ENCODE measurements at regions not wholly inside any gene's neighbourhood (a gene's known extent, or its start where the extent isn't known, plus 50 kb on each side); places are given as distances from the start of the nearest gene placed in this dataset.

DNA sequence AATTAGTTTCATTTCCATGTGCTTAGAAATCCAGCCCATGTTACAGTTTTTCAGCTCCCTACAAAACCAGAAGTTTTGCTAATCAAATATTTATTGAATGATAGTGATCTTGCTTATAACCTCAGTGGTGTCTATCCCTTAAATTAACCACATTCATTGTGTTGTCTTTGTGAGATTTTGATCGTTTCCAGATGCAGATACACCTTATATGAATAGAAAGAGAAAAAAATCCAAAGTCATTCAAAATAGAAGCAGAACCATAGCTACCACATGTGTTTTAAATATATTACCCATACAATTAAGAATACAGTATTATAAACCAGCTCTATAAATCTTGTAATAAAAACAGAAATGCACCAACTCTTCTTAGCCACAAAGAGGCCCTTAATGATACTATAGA, 60.6 kb upstream of the RREB1 start (continued):
- TF ChIP-seq, protein P1, sequence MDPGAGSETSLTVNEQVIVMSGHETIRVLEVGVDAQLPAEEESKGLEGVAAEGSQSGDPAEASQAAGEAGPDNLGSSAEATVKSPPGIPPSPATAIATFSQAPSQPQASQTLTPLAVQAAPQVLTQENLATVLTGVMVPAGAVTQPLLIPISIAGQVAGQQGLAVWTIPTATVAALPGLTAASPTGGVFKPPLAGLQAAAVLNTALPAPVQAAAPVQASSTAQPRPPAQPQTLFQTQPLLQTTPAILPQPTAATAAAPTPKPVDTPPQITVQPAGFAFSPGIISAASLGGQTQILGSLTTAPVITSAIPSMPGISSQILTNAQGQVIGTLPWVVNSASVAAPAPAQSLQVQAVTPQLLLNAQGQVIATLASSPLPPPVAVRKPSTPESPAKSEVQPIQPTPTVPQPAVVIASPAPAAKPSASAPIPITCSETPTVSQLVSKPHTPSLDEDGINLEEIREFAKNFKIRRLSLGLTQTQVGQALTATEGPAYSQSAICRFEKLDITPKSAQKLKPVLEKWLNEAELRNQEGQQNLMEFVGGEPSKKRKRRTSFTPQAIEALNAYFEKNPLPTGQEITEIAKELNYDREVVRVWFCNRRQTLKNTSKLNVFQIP (CRISPR knock-in tag; IDR thresholded peaks at IDR 0.05; ENCODE audit: borderline replicate concordance, low read depth), result no peak

DNA sequence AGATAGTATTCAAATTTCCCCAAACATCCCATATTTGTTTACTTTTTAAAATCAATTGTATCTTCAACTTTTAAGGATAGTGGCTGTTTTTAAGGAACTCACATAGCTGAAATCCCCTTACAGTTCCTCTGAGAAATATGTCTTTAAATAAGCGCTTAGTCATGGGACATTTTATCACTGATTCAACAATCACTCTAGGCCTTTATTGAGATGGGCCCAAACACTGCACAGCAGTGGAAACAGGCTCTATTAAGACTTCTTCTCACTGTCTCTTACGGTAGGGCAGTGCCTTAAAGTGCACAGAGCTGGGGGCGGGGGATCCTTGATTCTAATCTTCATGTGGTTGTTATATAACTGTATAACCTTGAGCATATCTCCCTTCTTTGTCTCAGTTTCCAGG, 59.8 kb upstream of the RREB1 start:
- no peak for ATAC-seq
- TF ChIP-seq ZNF565 (CRISPR knock-in tag; conservative IDR thresholded peaks at IDR 0.05; ENCODE audit: low read depth) (no peak), TOX (CRISPR knock-in tag; IDR thresholded peaks at IDR 0.05; ENCODE audit: borderline replicate concordance) (no peak), TCF4 (CRISPR knock-in tag; IDR thresholded peaks at IDR 0.05; ENCODE audit: borderline replicate concordance) (no peak), PPARA (CRISPR knock-in tag; IDR thresholded peaks at IDR 0.05; ENCODE audit: borderline replicate concordance) (no peak), ARNTL (CRISPR knock-in tag; IDR thresholded peaks at IDR 0.05; ENCODE audit: borderline replicate concordance, low read depth) (no peak), CSDC2 (CRISPR knock-in tag; IDR thresholded peaks at IDR 0.05) (no peak), ESRRG (CRISPR knock-in tag; IDR thresholded peaks at IDR 0.05) (no peak), BACH2 (CRISPR knock-in tag; IDR thresholded peaks at IDR 0.05; ENCODE audit: borderline replicate concordance) (no peak), RARB (CRISPR knock-in tag; IDR thresholded peaks at IDR 0.05) (no peak), ZNF8 (CRISPR knock-in tag; IDR thresholded peaks at IDR 0.05) (no peak), ZFP30 (CRISPR knock-in tag; IDR thresholded peaks at IDR 0.05) (no peak), ZC3H10 (CRISPR knock-in tag; IDR thresholded peaks at IDR 0.05) (no peak), OSR1 (CRISPR knock-in tag; IDR thresholded peaks at IDR 0.05) (no peak), ISL1 (CRISPR knock-in tag; IDR thresholded peaks at IDR 0.05) (no peak), ZNF70 (CRISPR knock-in tag; IDR thresholded peaks at IDR 0.05) (no peak), ZFP3 (CRISPR knock-in tag; IDR thresholded peaks at IDR 0.05) (no peak)
- TF ChIP-seq, protein P2, sequence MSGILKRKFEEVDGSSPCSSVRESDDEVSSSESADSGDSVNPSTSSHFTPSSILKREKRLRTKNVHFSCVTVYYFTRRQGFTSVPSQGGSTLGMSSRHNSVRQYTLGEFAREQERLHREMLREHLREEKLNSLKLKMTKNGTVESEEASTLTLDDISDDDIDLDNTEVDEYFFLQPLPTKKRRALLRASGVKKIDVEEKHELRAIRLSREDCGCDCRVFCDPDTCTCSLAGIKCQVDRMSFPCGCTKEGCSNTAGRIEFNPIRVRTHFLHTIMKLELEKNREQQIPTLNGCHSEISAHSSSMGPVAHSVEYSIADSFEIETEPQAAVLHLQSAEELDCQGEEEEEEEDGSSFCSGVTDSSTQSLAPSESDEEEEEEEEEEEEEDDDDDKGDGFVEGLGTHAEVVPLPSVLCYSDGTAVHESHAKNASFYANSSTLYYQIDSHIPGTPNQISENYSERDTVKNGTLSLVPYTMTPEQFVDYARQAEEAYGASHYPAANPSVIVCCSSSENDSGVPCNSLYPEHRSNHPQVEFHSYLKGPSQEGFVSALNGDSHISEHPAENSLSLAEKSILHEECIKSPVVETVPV (CRISPR knock-in tag; IDR thresholded peaks at IDR 0.05), result no peak
- TF ChIP-seq, protein P1 (CRISPR knock-in tag; IDR thresholded peaks at IDR 0.05; ENCODE audit: borderline replicate concordance, low read depth), result no peak
- TF ChIP-seq, protein P3, sequence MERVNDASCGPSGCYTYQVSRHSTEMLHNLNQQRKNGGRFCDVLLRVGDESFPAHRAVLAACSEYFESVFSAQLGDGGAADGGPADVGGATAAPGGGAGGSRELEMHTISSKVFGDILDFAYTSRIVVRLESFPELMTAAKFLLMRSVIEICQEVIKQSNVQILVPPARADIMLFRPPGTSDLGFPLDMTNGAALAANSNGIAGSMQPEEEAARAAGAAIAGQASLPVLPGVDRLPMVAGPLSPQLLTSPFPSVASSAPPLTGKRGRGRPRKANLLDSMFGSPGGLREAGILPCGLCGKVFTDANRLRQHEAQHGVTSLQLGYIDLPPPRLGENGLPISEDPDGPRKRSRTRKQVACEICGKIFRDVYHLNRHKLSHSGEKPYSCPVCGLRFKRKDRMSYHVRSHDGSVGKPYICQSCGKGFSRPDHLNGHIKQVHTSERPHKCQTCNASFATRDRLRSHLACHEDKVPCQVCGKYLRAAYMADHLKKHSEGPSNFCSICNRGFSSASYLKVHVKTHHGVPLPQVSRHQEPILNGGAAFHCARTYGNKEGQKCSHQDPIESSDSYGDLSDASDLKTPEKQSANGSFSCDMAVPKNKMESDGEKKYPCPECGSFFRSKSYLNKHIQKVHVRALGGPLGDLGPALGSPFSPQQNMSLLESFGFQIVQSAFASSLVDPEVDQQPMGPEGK (CRISPR knock-in tag; IDR thresholded peaks at IDR 0.05; ENCODE audit: borderline replicate concordance), result no peak

DNA sequence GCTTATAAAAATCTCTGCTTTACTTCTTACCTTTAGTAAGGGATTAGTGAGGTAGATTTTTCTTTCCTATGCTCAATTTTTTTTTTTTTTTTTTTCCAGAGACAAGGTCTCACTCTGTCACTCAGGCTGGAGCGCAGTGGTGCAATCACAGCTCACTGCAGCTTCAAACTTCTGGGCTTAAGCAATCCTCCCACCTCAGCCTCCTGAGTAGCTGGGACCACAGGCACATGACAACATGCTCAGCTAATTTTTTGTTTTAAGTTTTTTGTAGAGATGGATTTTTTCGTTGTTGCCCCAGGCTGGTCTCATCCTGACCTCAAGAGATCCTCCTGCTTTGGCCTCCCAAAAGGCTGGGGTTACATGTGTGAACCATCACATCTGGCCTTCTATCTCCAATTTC, 58.9 kb upstream of the RREB1 start:
- TF ChIP-seq ZNF565 (CRISPR knock-in tag; conservative IDR thresholded peaks at IDR 0.05; ENCODE audit: low read depth), result no peak
- no peak for TF ChIP-seq RARB (CRISPR knock-in tag; IDR thresholded peaks at IDR 0.05)
- TF ChIP-seq, protein P3 (CRISPR knock-in tag; IDR thresholded peaks at IDR 0.05; ENCODE audit: borderline replicate concordance), result no peak
- TF ChIP-seq ZFP30 (CRISPR knock-in tag; IDR thresholded peaks at IDR 0.05), result no peak
- no peak for TF ChIP-seq TCF4 (CRISPR knock-in tag; IDR thresholded peaks at IDR 0.05; ENCODE audit: borderline replicate concordance)
- TF ChIP-seq, protein P4, sequence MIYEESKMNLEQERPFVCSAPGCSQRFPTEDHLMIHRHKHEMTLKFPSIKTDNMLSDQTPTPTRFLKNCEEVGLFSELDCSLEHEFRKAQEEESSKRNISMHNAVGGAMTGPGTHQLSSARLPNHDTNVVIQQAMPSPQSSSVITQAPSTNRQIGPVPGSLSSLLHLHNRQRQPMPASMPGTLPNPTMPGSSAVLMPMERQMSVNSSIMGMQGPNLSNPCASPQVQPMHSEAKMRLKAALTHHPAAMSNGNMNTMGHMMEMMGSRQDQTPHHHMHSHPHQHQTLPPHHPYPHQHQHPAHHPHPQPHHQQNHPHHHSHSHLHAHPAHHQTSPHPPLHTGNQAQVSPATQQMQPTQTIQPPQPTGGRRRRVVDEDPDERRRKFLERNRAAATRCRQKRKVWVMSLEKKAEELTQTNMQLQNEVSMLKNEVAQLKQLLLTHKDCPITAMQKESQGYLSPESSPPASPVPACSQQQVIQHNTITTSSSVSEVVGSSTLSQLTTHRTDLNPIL (CRISPR knock-in tag; IDR thresholded peaks at IDR 0.05; ENCODE audit: low read depth), result no peak
- TF ChIP-seq, protein P5, sequence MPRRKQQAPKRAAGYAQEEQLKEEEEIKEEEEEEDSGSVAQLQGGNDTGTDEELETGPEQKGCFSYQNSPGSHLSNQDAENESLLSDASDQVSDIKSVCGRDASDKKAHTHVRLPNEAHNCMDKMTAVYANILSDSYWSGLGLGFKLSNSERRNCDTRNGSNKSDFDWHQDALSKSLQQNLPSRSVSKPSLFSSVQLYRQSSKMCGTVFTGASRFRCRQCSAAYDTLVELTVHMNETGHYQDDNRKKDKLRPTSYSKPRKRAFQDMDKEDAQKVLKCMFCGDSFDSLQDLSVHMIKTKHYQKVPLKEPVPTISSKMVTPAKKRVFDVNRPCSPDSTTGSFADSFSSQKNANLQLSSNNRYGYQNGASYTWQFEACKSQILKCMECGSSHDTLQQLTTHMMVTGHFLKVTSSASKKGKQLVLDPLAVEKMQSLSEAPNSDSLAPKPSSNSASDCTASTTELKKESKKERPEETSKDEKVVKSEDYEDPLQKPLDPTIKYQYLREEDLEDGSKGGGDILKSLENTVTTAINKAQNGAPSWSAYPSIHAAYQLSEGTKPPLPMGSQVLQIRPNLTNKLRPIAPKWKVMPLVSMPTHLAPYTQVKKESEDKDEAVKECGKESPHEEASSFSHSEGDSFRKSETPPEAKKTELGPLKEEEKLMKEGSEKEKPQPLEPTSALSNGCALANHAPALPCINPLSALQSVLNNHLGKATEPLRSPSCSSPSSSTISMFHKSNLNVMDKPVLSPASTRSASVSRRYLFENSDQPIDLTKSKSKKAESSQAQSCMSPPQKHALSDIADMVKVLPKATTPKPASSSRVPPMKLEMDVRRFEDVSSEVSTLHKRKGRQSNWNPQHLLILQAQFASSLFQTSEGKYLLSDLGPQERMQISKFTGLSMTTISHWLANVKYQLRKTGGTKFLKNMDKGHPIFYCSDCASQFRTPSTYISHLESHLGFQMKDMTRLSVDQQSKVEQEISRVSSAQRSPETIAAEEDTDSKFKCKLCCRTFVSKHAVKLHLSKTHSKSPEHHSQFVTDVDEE (CRISPR knock-in tag; IDR thresholded peaks at IDR 0.05), result no peak
- no peak for ATAC-seq

Measured in SK-N-SH treated with all-trans-retinoic acid at 6 μM for 48 hours (cell line).